Osteocyte (in vitro differentiated cells): ENCODE measurements at regions not wholly inside any gene's neighbourhood (a gene's known extent, or its start where the extent isn't known, plus 50 kb on each side); places are given as distances from the start of the nearest gene placed in this dataset.
"Not testable (repeated sequence)": the region's sequence is repeated elsewhere in the genome, so short reads cannot be mapped to it uniquely, and the experiment has no call there.

Source experiments
- DNase-seq: peaks from one replicate; pipeline ENCODE4 v3.0.0; 2021; ENCODE audit warnings: mixed read lengths; ENCODE audit not compliant: unreplicated experiment; ENCODE audit errors: extremely low spot score
- H3K27ac Mint-ChIP-seq: one replicate; pipeline ENCODE4 v1.8.0; 2021; ENCODE audit warnings: mild to moderate bottlenecking, mixed read lengths; ENCODE audit not compliant: unreplicated experiment
- H3K27me3 Mint-ChIP-seq: one replicate; pipeline ENCODE4 v1.8.0; 2021; ENCODE audit warnings: mixed read lengths; ENCODE audit not compliant: unreplicated experiment
- H3K36me3 Mint-ChIP-seq: one replicate; pipeline ENCODE4 v1.8.0; 2021; ENCODE audit warnings: mixed read lengths; ENCODE audit not compliant: unreplicated experiment
- H3K4me1 Mint-ChIP-seq: one replicate; pipeline ENCODE4 v1.8.0; 2021; ENCODE audit warnings: mixed read lengths; ENCODE audit not compliant: unreplicated experiment
- H3K4me3 Mint-ChIP-seq: one replicate; pipeline ENCODE4 v1.8.0; 2021; ENCODE audit warnings: mild to moderate bottlenecking, moderate library complexity, mixed read lengths; ENCODE audit not compliant: unreplicated experiment
- H3K9me3 Mint-ChIP-seq: one replicate; pipeline ENCODE4 v1.8.0; 2021; ENCODE audit warnings: mixed read lengths; ENCODE audit not compliant: unreplicated experiment
- CTCF ChIP-seq: fragments of 200-600 bp; sonication (generic); IDR thresholded peaks from 2 replicates; pipeline ENCODE4 v1.5.0; 2021; ENCODE audit warnings: antibody characterized with exemption, mild to moderate bottlenecking, moderate library complexity

GRCh38 chr4:110869114-110869513, 246.2 kb upstream of the PITX2 start:
- Mint-ChIP-seq H3K4me3 (no peak overlapping the region), H3K36me3 (no peaks in the 10 kb centered on the region), H3K27me3 (no peaks in the 10 kb centered on the region), H3K27ac (no peak overlapping the region), H3K4me1 (no peaks in the 10 kb centered on the region), H3K9me3 (no peaks in the 10 kb centered on the region)
- no peak for TF ChIP-seq CTCF
- DNase-seq: no peak

- Mint-ChIP-seq H3K4me1 (no peaks in the 10 kb centered on the region), H3K9me3 (no peaks in the 10 kb centered on the region), H3K27ac (no peak overlapping the region), H3K27me3 (no peaks in the 10 kb centered on the region), H3K4me3 (no peak overlapping the region), H3K36me3 (no peaks in the 10 kb centered on the region)
- no peak for TF ChIP-seq CTCF
- DNase-seq: no peak
These were observed 247.1 kb upstream of the PITX2 start for GRCh38 chr4:110869862-110870572.

GRCh38 chr4:110876214-110876613, 253.3 kb upstream of the PITX2 start:
- not testable (repeated sequence) for DNase-seq, H3K27me3 Mint-ChIP-seq, H3K9me3 Mint-ChIP-seq, H3K27ac Mint-ChIP-seq, H3K36me3 Mint-ChIP-seq, H3K4me1 Mint-ChIP-seq
- peak overlapping the region; percentile 51 for H3K4me3 Mint-ChIP-seq

- Mint-ChIP-seq H3K9me3 (peaks cover 10% of the 10 kb centered on the region), H3K27ac (no peak overlapping the region), H3K27me3 (peaks cover 3% of the 10 kb centered on the region), H3K4me1 (no peaks in the 10 kb centered on the region), H3K4me3 (peak overlapping the region; percentile 51), H3K36me3 (no peaks in the 10 kb centered on the region)
- TF ChIP-seq CTCF: no peak
- no peak for DNase-seq
These were observed 254.0 kb upstream of the PITX2 start for GRCh38 chr4:110876866-110877265.

- Mint-ChIP-seq H3K36me3 (no peaks in the 10 kb centered on the region), H3K4me1 (no peaks in the 10 kb centered on the region), H3K9me3 (peaks cover 10% of the 10 kb centered on the region), H3K27me3 (peaks cover 3% of the 10 kb centered on the region), H3K4me3 (no peak overlapping the region), H3K27ac (no peak overlapping the region)
- DNase-seq: no peak
- no peak for TF ChIP-seq CTCF
These were observed 255.0 kb upstream of the PITX2 start for GRCh38 chr4:110877778-110878370.
